Activated CD4-positive, alpha-beta T cell treated with anti-CD3 and anti-CD28 coated beads for 4 hours (primary cell): ENCODE measurements at regions not wholly inside any gene's neighbourhood (a gene's known extent, or its start where the extent isn't known, plus 50 kb on each side); places are given as distances from the start of the nearest gene placed in this dataset.
"Not testable (repeated sequence)": the region's sequence is repeated elsewhere in the genome, so short reads cannot be mapped to it uniquely, and the experiment has no call there.

Experiments
- DNase-seq, 2 donors: peaks; one replicate each; pipeline ENCODE4 v3.0.0-alpha.2; 2020

GRCh38 chr3:71962561-71963240, 177.8 kb upstream of the PROK2 start:
- no peak for DNase-seq

- DNase-seq: no peak
Observed at GRCh38 chr3:71961891-71962290, 176.9 kb upstream of the PROK2 start.

GRCh38 chr3:71961378-71961777, 176.4 kb upstream of the PROK2 start:
- no peak for DNase-seq

GRCh38 chr3:71958533-71958932, 173.6 kb upstream of the PROK2 start:
- DNase-seq: no peak

- DNase-seq: no peak
Observed at GRCh38 chr3:71956716-71957115, 171.8 kb upstream of the PROK2 start.

DNA sequence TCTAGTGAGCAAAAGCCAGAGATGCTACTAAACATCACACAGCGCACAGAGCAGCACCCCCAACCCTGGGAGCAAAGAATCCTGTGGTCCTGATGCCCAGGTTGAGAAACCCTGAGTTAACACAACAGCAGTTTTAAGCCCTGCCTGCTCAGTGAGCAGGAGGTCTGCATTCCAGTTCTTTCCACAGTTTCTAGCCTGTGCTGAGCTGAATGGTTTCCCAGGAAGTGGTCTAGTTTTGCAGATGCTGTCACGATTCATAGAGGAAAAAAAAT, 171.1 kb upstream of the PROK2 start:
- no peak for DNase-seq

DNA sequence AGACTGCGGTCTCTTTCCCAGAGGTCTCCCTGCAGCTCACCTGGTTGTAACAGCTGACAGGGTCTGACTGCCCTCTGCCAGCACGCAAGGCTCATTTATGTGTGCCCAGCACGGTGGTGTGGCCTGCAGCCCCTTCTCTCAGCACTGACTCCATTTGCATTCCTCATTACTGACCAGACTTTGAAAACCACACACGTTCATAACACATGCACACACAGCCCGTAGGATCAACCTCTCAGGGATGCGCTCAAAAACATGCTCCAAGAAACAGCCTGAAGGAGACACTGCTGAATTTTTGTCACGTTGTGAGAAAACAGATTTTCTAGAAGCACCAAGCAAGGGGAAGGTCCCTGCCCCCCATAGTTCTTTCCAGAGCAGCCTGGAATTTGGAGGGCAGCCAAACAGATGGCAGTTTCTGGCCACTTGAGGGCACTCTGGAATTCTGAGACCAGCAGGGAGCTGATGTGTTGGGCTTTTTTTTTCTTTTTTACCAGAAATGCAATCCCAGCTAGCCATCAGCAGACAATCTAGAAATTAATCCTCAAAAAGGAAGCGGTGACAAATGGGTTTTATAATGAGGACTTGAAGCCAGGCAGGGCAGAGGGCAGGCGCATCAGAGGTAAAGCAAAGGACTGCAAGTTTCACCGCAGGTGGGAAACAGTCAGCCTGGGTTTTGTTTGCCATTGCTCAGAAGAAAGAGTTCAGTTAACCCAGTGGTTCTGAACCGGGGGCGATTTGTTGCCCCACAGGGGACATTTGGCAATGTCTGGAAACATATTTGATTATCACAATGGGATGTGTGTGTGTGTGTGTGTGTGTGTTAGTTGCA, 170.5 kb upstream of the PROK2 start:
- no peak for DNase-seq

DNA sequence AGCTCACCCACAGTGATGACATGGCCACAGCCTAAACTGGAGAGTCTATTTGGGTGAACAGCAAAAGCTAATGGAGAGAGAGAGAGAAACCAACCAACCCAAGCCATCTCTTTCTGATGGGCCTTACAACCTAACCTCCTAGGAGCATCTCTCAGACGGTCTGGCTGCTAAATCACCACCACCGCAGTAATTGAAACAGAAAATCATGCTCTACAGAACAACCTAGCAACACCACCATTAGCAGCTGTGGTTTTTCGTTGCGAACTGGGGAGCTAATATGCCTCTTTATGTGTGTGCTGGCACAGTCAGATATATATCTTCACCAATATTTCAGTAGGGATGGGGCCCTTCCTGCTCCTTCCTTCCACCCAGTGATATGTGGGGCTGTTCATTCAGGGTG, 166.9 kb upstream of the PROK2 start:
- no peak for DNase-seq

DNA sequence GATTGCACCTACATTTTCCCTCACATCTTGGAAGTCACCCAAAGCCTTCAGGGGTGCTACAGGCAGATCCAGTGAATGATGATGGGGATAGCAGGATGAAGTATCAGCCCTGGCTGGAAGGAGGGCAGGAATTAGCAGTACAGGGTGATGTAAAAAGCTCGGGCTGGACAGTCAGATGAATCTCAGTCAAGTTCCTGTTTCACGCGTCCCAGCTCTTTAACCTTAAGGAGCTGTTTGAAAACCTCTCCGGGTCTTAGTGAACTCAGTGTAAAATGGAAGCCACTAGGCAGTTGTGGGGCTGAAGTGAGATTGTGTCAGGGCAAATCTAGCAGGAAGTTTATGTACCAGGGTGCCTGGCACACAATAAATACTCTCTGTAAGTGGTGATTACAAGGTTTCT, 166.4 kb upstream of the PROK2 start:
- no peak for DNase-seq

- DNase-seq: no peak
Observed at GRCh38 chr3:71949442-71949841, 164.5 kb upstream of the PROK2 start.

DNA sequence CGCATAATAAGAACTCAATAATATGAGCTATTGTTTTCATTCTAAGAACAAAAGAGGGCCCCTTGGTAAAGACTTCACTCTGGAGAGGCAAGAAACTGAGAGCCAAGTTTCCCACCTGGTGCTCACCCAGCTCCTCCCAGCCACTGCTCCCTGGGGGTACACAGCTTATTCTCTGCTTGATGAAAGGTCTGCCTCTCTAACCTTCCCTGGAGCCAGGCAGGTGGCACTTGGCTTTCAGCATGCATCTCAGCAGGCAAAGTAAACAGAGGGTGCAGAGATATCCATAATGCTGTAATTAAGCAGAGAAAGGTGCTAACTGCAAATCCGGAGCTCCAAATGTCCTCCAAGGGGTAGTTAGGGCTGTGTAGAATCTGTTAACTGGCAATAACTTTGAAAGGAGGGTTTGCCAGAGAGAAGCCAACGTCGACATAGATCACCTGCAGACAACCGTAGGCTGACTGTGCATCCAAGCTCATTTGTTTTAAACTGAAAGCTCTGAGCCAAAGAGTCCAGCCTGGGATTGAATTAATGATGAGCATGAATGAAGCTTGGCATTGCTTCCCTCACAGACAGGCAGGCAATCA, 159.6 kb upstream of the PROK2 start:
- DNase-seq: no peak

DNA sequence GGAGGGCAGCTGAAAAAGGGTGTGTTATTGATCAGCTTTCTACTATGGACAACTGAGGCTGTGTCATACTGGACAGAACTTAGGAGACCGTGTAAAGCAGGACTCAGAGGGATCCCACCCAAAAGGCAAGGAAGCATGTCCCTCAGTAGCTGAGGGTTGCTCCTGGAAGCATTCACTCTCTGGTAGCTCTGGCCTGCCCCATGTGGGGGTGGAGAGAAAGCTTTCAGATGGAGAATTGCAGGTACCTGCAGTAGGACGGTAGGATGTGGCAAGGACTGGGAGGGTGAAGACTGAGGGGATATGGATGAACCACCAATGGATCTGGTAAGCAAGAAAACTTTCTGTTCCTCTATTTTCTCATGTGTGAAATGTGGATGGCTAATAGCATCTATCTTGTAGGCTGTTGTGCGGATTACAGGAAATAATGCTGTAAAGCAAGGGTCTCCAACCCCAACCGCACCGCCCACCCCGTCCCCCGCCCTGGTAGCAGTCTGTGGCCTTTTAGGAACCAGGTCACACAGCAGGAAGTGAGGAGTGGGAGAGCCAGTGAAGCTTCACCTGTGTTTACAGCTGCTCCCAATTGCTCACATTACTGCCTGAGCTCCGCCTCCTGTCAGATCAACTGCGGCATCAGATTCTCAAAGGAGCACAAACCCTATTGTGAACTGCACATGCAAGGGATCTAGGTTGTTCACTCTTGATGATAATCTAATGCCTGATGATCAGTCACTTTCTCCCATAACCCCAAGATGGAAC, 157.7 kb upstream of the PROK2 start:
- DNase-seq: no peak

- DNase-seq: no peak
Observed at GRCh38 chr3:71940486-71940885, 155.5 kb upstream of the PROK2 start.

DNA sequence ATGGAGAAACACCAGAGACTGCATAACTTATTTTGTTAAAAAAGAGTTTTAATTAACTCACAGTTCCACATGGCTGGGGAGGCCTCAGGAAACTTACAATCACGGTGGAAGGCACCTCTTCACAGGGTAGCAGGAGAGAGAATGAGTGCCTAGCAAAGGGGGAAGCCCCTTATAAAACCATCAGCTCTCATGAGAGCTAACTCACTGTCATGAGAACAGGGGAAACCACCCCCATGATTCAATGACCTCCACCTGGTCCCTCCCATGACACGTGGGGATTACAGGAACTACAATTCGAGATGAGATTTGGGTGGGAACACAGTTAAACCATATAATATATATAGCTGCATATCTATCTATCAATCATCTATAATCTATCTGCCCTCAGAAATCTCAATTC, 153.1 kb upstream of the PROK2 start:
- not testable (repeated sequence) for DNase-seq

- no peak for DNase-seq
Observed at GRCh38 chr3:71936681-71937080, 151.7 kb upstream of the PROK2 start.

- DNase-seq: no peak
Observed at GRCh38 chr3:71934520-71935270, 149.7 kb upstream of the PROK2 start.

DNA sequence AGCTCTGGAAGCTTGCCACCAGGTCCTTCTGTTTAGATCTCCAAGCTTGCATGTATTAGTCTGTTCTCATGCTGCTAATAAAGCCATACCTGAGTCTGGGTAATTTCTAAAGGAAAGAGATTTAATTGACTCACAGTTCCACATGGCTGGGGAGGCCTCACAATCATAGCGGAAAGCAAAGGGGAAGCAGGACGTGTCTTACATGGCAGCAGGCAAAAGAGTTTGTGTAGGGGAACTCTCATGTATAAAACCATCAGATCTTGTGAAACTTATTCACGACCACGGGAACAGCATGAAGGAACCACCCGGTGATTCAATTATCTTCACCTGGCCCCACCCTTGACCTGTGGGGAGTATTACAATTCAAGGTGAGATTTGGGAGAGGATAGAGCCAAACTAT, 147.0 kb upstream of the PROK2 start:
- no peak for DNase-seq

- DNase-seq: no peak
Observed at GRCh38 chr3:71930056-71930991, 145.4 kb upstream of the PROK2 start.

DNA sequence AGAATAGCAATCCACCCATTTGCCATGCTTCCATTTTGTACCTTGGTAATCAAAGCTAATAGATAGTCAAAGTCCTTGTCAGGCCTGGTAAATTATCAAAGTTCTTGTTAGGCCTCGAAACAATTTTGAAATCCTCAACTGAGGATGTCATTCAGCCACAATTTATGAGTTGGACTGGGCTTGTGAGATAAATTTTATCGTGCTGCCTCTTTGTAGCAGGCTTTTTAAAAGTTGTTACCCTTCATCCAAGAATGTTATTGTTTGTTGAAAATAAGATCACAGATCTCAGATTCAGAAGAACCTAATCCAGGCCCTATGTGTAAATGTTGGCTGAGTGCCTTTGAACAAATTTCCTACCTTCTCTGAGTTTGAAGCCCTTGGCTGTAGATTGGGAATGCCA, 143.3 kb upstream of the PROK2 start:
- no peak for DNase-seq

DNA sequence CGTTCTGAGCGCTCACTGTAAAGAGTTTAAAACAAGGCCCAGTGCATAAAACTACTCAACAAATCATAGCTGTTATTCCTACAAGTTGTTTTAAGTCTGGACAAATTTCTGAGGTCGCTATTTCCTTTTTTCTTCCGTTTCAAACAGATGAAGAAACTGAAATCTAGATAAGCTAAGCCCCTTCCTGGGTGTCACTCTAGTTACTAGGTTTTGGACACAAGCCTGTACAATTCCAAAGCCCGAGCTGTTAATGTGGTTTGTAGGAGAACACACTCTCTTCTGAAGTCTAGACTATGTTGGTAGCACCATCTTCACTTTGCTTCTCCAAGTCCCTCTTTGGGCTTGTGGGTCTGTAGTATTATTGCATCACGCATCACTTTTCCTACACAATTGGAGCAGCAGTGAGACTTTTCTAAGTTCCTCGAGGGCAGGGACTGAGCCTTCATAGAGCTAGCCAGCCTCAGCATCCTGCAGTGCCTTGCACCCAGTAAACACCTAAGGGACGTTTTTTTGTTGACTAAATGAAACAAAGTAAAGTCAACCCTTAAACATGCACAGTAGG, 142.6 kb upstream of the PROK2 start:
- no peak for DNase-seq

- no peak for DNase-seq
Observed at GRCh38 chr3:71926616-71927015, 141.7 kb upstream of the PROK2 start.

- DNase-seq: no peak
Observed at GRCh38 chr3:71926262-71926600, 141.3 kb upstream of the PROK2 start.
